Keratinocyte (primary cell): ENCODE measurements at regions not wholly inside any gene's neighbourhood (a gene's known extent, or its start where the extent isn't known, plus 50 kb on each side); places are given as distances from the start of the nearest gene placed in this dataset.

Experiments used
- DNase-seq: peaks from one replicate; pipeline ENCODE4 v3.0.0-alpha.2; 2011; ENCODE audit warnings: low read depth, missing footprints, low spot score
- FAIRE-seq: peaks from 2 replicates; lab custom pipeline; 2011; peaks lifted over from hg19 to GRCh38; lab: Jason Lieb, UNC
- H2AFZ ChIP-seq: 2 replicates; pipeline ENCODE4 v1.6.0; 2012; ENCODE audit warnings: low read length, control low read depth, inconsistent platforms; ENCODE audit not compliant: control insufficient read depth
- H3K27ac ChIP-seq: 2 replicates; pipeline ENCODE4 v1.5.1; 2011; ENCODE audit warnings: low read length; ENCODE audit not compliant: control insufficient read depth, insufficient read depth
- H3K27me3 ChIP-seq: 3 replicates; pipeline ENCODE4 v1.6.0; 2011; ENCODE audit warnings: low read length; ENCODE audit not compliant: control insufficient read depth, insufficient read depth; ENCODE audit errors: extremely low read depth
- H3K36me3 ChIP-seq, 2 experiments: 2 replicates in 1 of 2; 3 replicates in 1 of 2; pipeline ENCODE4 v1.5.1; 2011; ENCODE audit warnings: low read length in 2 of 2, mild to moderate bottlenecking in 1 of 2; ENCODE audit not compliant: control insufficient read depth in 2 of 2, insufficient read depth in 2 of 2; ENCODE audit errors: extremely low read depth in 1 of 2
- H3K4me1 ChIP-seq: 3 replicates; pipeline ENCODE4 v1.5.1; 2011; ENCODE audit warnings: low read length; ENCODE audit not compliant: control insufficient read depth, insufficient read depth; ENCODE audit errors: extremely low read depth
- H3K4me2 ChIP-seq: 3 replicates; pipeline ENCODE4 v1.6.0; 2011; ENCODE audit warnings: low read depth, low read length; ENCODE audit not compliant: control insufficient read depth, insufficient read depth; ENCODE audit errors: extremely low read depth
- H3K4me3 ChIP-seq, 3 experiments: fragments of 200-600 bp in 1 of 3; sonication (generic) in 1 of 3; 2 replicates in 2 of 3; 3 replicates in 1 of 3; pipeline ENCODE4 v1.5.1; 2011 to 2016; ENCODE audit warnings: low read length in 3 of 3, mild to moderate bottlenecking in 3 of 3, control low read depth in 2 of 3, inconsistent platforms in 1 of 3, low read depth in 1 of 3, mixed read lengths in 1 of 3, mixed run types in 1 of 3, moderate library complexity in 1 of 3; ENCODE audit not compliant: control insufficient read depth in 2 of 3, insufficient read depth in 2 of 3; ENCODE audit errors: extremely low read depth in 1 of 3
- H3K79me2 ChIP-seq: 2 replicates; pipeline ENCODE4 v1.6.0; 2012; ENCODE audit warnings: low read length; ENCODE audit not compliant: control insufficient read depth, insufficient read depth
- H3K9ac ChIP-seq: 3 replicates; pipeline ENCODE4 v1.6.0; 2011; ENCODE audit warnings: low read length; ENCODE audit not compliant: control insufficient read depth, insufficient read depth; ENCODE audit errors: extremely low read depth
- H3K9me1 ChIP-seq: 3 replicates; pipeline ENCODE4 v1.6.0; 2011; ENCODE audit warnings: low read length; ENCODE audit not compliant: control insufficient read depth, insufficient read depth; ENCODE audit errors: extremely low read depth
- H3K9me3 ChIP-seq: 2 replicates; pipeline ENCODE4 v1.5.1; 2012; ENCODE audit warnings: low read depth, low read length; ENCODE audit not compliant: control insufficient read depth
- H4K20me1 ChIP-seq: 3 replicates; pipeline ENCODE4 v1.6.0; 2011; ENCODE audit warnings: low read length; ENCODE audit not compliant: control insufficient read depth, insufficient read depth; ENCODE audit errors: extremely low read depth
- CTCF ChIP-seq, 3 experiments: IDR thresholded peaks in 1 of 3; conservative IDR thresholded peaks in 1 of 3; optimal IDR thresholded peaks in 1 of 3; 2 replicates in 2 of 3; 3 replicates in 1 of 3; pipeline versions ENCODE3 to v1.5.1; 2011; ENCODE audit warnings: low read length in 3 of 3, mild to moderate bottlenecking in 3 of 3, moderate library complexity in 2 of 3, control low read depth in 1 of 3, inconsistent platforms in 1 of 3; ENCODE audit not compliant: insufficient read depth in 2 of 3; ENCODE audit errors: extremely low read depth in 1 of 3
- EZH2 ChIP-seq: IDR thresholded peaks from one replicate; pipeline ENCODE4 v1.6.1; 2012; ENCODE audit warnings: inconsistent platforms, mild to moderate bottlenecking, low read length, moderate library complexity
- dilution Hi-C: fragments of 300-500 bp; cut with MboI; formaldehyde crosslinking; loops from one replicate; pipeline ENCODE4 v1.7.0; 2020; ENCODE audit warnings: low sequenced_read_pairs; ENCODE audit not compliant: extremely low pct_ligation_motif_present

GRCh38 chr3:101995371-101996046 is 146.2 kb downstream of the NFKBIZ start:
- H3K27ac ChIP-seq, result peak overlapping the region; percentile 94
- dilution Hi-C loops, result no loop called here
- FAIRE-seq, result peak; percentile 76
- TF ChIP-seq CTCF (optimal IDR thresholded peaks at IDR 0.05 in 1 of 3, IDR thresholded peaks at IDR 0.05 in 1 of 3, conservative IDR thresholded peaks at IDR 0.05 in 1 of 3; ENCODE audit: extremely low read depth in 1 of 3, insufficient read depth in 2 of 3, low read length in 3 of 3) (no peak), EZH2 (no peak)
- peak overlapping the region; percentile 49 for H3K4me2 ChIP-seq
- DNase-seq, result peak; percentile 21
- H3K79me2 ChIP-seq, result no peaks in the 10 kb centered on the region
- no peaks in the 10 kb centered on the region for H3K27me3 ChIP-seq
- peak overlapping the region; percentile 45 for H2AFZ ChIP-seq
- H3K4me3 ChIP-seq, result peak overlapping the region in 1 of 3 experiments; percentile 16
- no peaks in the 10 kb centered on the region for H3K36me3 ChIP-seq
- no peaks in the 10 kb centered on the region for H4K20me1 ChIP-seq
- no peaks in the 10 kb centered on the region for H3K9me3 ChIP-seq
- H3K9ac ChIP-seq, result peak overlapping the region; percentile 1
- peaks cover 49% of the 10 kb centered on the region for H3K4me1 ChIP-seq
- H3K9me1 ChIP-seq, result no peaks in the 10 kb centered on the region

- H3K9ac ChIP-seq, result no peak overlapping the region
Observed at GRCh38 chr3:101996832-101997231, 147.5 kb downstream of the NFKBIZ start.

More at GRCh38 chr3:101996832-101997231, 147.5 kb downstream of the NFKBIZ start:
- Histone ChIP-seq H2AFZ (no peak overlapping the region), H3K27ac (no peak overlapping the region), H3K9me3 (no peaks in the 10 kb centered on the region), H4K20me1 (no peaks in the 10 kb centered on the region), H3K4me3 (no peak overlapping the region), H3K9me1 (no peaks in the 10 kb centered on the region), H3K79me2 (no peaks in the 10 kb centered on the region), H3K4me2 (no peak overlapping the region), H3K4me1 (peaks cover 49% of the 10 kb centered on the region), H3K27me3 (no peaks in the 10 kb centered on the region), H3K36me3 (no peaks in the 10 kb centered on the region)
- no peak for TF ChIP-seq CTCF (optimal IDR thresholded peaks at IDR 0.05 in 1 of 3, IDR thresholded peaks at IDR 0.05 in 1 of 3, conservative IDR thresholded peaks at IDR 0.05 in 1 of 3; ENCODE audit: extremely low read depth in 1 of 3, insufficient read depth in 2 of 3, low read length in 3 of 3)
- DNase-seq (no peak), FAIRE-seq (no peak)
- dilution Hi-C loops, result no loop called here
